ENCODE measurements at regions not wholly inside any gene's neighbourhood (a gene's known extent, or its start where the extent isn't known, plus 50 kb on each side); places are given as distances from the start of the nearest gene placed in this dataset.

DNA sequence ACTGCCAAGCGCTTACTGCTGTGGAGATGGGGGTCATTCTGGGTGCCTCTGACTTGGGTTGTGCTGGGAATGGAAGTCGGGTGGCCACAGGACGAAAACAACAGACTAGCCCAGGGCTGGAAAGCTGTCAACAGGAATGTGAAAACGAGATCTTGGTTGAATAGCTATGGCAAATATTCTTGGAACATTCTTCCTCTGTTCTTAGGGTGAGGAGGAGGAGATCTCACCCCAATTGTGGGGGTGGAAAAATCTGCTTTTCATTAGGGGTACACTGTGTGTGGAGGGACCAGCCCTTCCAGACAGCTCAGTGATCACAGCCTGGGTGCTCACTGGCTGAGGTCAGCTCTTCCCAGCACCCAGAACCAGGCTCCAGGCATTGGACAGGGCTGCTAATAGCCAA lies 52.0 kb upstream of the PRSS23 start:
- ChIA-PET POLR2A (no interaction called here), CTCF (interaction anchor here (2.5 kb wide), 1 partner anchor 140 kb away, joined by 11 read pairs; no protein-coding TSS in a partner anchor)
- no peak overlapping the region for H3K27ac Mint-ChIP-seq
- no peak for ATAC-seq
- H3K4me3 Mint-ChIP-seq: no peak overlapping the region
- no peaks in the 10 kb centered on the region for H3K27me3 Mint-ChIP-seq (ENCODE audit: low read depth)
- H3K4me1 Mint-ChIP-seq: no peaks in the 10 kb centered on the region
- 0 out of 2 replicates have a peak, but pooled peaks cover 3% of the 10 kb centered on the region for H3K36me3 Mint-ChIP-seq
- TF ChIP-seq ZNF671 (CRISPR knock-in tag; IDR thresholded peaks at IDR 0.05) (no peak), TEAD1 (CRISPR knock-in tag; IDR thresholded peaks at IDR 0.05) (no peak), JUN (CRISPR knock-in tag; IDR thresholded peaks at IDR 0.05) (no peak), NFE2L1 (CRISPR knock-in tag; IDR thresholded peaks at IDR 0.05) (no peak), FOXJ3 (CRISPR knock-in tag; IDR thresholded peaks at IDR 0.05; ENCODE audit: borderline replicate concordance) (no peak), NR2C2 (CRISPR knock-in tag; IDR thresholded peaks at IDR 0.05) (no peak), RORB (CRISPR knock-in tag; IDR thresholded peaks at IDR 0.05) (no peak), ZNF232 (CRISPR knock-in tag; IDR thresholded peaks at IDR 0.05) (no peak), SOX15 (CRISPR knock-in tag; IDR thresholded peaks at IDR 0.05) (no peak), HMGA2 (CRISPR knock-in tag; IDR thresholded peaks at IDR 0.05) (no peak), ZNF423 (CRISPR knock-in tag; IDR thresholded peaks at IDR 0.05) (no peak)
- TF ChIP-seq, protein P1, sequence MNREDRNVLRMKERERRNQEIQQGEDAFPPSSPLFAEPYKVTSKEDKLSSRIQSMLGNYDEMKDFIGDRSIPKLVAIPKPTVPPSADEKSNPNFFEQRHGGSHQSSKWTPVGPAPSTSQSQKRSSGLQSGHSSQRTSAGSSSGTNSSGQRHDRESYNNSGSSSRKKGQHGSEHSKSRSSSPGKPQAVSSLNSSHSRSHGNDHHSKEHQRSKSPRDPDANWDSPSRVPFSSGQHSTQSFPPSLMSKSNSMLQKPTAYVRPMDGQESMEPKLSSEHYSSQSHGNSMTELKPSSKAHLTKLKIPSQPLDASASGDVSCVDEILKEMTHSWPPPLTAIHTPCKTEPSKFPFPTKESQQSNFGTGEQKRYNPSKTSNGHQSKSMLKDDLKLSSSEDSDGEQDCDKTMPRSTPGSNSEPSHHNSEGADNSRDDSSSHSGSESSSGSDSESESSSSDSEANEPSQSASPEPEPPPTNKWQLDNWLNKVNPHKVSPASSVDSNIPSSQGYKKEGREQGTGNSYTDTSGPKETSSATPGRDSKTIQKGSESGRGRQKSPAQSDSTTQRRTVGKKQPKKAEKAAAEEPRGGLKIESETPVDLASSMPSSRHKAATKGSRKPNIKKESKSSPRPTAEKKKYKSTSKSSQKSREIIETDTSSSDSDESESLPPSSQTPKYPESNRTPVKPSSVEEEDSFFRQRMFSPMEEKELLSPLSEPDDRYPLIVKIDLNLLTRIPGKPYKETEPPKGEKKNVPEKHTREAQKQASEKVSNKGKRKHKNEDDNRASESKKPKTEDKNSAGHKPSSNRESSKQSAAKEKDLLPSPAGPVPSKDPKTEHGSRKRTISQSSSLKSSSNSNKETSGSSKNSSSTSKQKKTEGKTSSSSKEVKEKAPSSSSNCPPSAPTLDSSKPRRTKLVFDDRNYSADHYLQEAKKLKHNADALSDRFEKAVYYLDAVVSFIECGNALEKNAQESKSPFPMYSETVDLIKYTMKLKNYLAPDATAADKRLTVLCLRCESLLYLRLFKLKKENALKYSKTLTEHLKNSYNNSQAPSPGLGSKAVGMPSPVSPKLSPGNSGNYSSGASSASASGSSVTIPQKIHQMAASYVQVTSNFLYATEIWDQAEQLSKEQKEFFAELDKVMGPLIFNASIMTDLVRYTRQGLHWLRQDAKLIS (CRISPR knock-in tag; IDR thresholded peaks at IDR 0.05; ENCODE audit: borderline replicate concordance): no peak
- TF ChIP-seq, protein P2, sequence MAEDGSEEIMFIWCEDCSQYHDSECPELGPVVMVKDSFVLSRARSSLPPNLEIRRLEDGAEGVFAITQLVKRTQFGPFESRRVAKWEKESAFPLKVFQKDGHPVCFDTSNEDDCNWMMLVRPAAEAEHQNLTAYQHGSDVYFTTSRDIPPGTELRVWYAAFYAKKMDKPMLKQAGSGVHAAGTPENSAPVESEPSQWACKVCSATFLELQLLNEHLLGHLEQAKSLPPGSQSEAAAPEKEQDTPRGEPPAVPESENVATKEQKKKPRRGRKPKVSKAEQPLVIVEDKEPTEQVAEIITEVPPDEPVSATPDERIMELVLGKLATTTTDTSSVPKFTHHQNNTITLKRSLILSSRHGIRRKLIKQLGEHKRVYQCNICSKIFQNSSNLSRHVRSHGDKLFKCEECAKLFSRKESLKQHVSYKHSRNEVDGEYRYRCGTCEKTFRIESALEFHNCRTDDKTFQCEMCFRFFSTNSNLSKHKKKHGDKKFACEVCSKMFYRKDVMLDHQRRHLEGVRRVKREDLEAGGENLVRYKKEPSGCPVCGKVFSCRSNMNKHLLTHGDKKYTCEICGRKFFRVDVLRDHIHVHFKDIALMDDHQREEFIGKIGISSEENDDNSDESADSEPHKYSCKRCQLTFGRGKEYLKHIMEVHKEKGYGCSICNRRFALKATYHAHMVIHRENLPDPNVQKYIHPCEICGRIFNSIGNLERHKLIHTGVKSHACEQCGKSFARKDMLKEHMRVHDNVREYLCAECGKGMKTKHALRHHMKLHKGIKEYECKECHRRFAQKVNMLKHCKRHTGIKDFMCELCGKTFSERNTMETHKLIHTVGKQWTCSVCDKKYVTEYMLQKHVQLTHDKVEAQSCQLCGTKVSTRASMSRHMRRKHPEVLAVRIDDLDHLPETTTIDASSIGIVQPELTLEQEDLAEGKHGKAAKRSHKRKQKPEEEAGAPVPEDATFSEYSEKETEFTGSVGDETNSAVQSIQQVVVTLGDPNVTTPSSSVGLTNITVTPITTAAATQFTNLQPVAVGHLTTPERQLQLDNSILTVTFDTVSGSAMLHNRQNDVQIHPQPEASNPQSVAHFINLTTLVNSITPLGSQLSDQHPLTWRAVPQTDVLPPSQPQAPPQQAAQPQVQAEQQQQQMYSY (CRISPR knock-in tag; IDR thresholded peaks at IDR 0.05): no peak
- TF ChIP-seq, protein P3, sequence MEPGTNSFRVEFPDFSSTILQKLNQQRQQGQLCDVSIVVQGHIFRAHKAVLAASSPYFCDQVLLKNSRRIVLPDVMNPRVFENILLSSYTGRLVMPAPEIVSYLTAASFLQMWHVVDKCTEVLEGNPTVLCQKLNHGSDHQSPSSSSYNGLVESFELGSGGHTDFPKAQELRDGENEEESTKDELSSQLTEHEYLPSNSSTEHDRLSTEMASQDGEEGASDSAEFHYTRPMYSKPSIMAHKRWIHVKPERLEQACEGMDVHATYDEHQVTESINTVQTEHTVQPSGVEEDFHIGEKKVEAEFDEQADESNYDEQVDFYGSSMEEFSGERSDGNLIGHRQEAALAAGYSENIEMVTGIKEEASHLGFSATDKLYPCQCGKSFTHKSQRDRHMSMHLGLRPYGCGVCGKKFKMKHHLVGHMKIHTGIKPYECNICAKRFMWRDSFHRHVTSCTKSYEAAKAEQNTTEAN (CRISPR knock-in tag; IDR thresholded peaks at IDR 0.05): no peak
- TF ChIP-seq, protein P4, sequence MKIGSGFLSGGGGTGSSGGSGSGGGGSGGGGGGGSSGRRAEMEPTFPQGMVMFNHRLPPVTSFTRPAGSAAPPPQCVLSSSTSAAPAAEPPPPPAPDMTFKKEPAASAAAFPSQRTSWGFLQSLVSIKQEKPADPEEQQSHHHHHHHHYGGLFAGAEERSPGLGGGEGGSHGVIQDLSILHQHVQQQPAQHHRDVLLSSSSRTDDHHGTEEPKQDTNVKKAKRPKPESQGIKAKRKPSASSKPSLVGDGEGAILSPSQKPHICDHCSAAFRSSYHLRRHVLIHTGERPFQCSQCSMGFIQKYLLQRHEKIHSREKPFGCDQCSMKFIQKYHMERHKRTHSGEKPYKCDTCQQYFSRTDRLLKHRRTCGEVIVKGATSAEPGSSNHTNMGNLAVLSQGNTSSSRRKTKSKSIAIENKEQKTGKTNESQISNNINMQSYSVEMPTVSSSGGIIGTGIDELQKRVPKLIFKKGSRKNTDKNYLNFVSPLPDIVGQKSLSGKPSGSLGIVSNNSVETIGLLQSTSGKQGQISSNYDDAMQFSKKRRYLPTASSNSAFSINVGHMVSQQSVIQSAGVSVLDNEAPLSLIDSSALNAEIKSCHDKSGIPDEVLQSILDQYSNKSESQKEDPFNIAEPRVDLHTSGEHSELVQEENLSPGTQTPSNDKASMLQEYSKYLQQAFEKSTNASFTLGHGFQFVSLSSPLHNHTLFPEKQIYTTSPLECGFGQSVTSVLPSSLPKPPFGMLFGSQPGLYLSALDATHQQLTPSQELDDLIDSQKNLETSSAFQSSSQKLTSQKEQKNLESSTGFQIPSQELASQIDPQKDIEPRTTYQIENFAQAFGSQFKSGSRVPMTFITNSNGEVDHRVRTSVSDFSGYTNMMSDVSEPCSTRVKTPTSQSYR (CRISPR knock-in tag; IDR thresholded peaks at IDR 0.05): no peak
- TF ChIP-seq, protein P5, sequence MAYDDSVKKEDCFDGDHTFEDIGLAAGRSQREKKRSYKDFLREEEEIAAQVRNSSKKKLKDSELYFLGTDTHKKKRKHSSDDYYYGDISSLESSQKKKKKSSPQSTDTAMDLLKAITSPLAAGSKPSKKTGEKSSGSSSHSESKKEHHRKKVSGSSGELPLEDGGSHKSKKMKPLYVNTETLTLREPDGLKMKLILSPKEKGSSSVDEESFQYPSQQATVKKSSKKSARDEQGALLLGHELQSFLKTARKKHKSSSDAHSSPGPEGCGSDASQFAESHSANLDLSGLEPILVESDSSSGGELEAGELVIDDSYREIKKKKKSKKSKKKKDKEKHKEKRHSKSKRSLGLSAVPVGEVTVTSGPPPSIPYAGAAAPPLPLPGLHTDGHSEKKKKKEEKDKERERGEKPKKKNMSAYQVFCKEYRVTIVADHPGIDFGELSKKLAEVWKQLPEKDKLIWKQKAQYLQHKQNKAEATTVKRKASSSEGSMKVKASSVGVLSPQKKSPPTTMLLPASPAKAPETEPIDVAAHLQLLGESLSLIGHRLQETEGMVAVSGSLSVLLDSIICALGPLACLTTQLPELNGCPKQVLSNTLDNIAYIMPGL (CRISPR knock-in tag; IDR thresholded peaks at IDR 0.05): no peak
- TF ChIP-seq, protein P6, sequence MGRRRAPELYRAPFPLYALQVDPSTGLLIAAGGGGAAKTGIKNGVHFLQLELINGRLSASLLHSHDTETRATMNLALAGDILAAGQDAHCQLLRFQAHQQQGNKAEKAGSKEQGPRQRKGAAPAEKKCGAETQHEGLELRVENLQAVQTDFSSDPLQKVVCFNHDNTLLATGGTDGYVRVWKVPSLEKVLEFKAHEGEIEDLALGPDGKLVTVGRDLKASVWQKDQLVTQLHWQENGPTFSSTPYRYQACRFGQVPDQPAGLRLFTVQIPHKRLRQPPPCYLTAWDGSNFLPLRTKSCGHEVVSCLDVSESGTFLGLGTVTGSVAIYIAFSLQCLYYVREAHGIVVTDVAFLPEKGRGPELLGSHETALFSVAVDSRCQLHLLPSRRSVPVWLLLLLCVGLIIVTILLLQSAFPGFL (CRISPR knock-in tag; IDR thresholded peaks at IDR 0.05; ENCODE audit: borderline replicate concordance): no peak
- TF ChIP-seq, protein P7, sequence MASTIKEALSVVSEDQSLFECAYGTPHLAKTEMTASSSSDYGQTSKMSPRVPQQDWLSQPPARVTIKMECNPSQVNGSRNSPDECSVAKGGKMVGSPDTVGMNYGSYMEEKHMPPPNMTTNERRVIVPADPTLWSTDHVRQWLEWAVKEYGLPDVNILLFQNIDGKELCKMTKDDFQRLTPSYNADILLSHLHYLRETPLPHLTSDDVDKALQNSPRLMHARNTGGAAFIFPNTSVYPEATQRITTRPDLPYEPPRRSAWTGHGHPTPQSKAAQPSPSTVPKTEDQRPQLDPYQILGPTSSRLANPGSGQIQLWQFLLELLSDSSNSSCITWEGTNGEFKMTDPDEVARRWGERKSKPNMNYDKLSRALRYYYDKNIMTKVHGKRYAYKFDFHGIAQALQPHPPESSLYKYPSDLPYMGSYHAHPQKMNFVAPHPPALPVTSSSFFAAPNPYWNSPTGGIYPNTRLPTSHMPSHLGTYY (CRISPR knock-in tag; IDR thresholded peaks at IDR 0.05): no peak
- TF ChIP-seq, protein P8, sequence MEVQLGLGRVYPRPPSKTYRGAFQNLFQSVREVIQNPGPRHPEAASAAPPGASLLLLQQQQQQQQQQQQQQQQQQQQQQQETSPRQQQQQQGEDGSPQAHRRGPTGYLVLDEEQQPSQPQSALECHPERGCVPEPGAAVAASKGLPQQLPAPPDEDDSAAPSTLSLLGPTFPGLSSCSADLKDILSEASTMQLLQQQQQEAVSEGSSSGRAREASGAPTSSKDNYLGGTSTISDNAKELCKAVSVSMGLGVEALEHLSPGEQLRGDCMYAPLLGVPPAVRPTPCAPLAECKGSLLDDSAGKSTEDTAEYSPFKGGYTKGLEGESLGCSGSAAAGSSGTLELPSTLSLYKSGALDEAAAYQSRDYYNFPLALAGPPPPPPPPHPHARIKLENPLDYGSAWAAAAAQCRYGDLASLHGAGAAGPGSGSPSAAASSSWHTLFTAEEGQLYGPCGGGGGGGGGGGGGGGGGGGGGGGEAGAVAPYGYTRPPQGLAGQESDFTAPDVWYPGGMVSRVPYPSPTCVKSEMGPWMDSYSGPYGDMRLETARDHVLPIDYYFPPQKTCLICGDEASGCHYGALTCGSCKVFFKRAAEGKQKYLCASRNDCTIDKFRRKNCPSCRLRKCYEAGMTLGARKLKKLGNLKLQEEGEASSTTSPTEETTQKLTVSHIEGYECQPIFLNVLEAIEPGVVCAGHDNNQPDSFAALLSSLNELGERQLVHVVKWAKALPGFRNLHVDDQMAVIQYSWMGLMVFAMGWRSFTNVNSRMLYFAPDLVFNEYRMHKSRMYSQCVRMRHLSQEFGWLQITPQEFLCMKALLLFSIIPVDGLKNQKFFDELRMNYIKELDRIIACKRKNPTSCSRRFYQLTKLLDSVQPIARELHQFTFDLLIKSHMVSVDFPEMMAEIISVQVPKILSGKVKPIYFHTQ (CRISPR knock-in tag; IDR thresholded peaks at IDR 0.05): no peak
- no peak for DNase-seq (ENCODE audit: low spot score)
- peaks cover 7% of the 10 kb centered on the region for H3K9me3 Mint-ChIP-seq
